Kidney (tissue), 13 donors: ENCODE measurements at regions not wholly inside any gene's neighbourhood (a gene's known extent, or its start where the extent isn't known, plus 50 kb on each side); places are given as distances from the start of the nearest gene placed in this dataset.

ENCODE experiments used
- DNase-seq, 5 donors: peaks; one replicate each; pipeline ENCODE4 v3.0.0-alpha.2; 2013 to 2020
- FAIRE-seq: peaks from 2 replicates; lab custom pipeline; 2012; peaks lifted over from hg19 to GRCh38; lab: Jason Lieb, UNC
- H3K27ac ChIP-seq, 2 donors: one replicate each; pipeline ENCODE4 v1.7.0; 2013; ENCODE audit warnings: low read depth in 2 of 2, low read length in 2 of 2, inconsistent platforms in 1 of 2
- H3K27me3 ChIP-seq: one replicate; pipeline ENCODE4 v1.7.1; 2013; ENCODE audit warnings: low read length, inconsistent platforms; ENCODE audit not compliant: control insufficient read depth, insufficient read depth
- H3K36me3 ChIP-seq, 3 donors: one replicate each; pipeline versions ENCODE4 v1.7.0 to v1.7.1; 2013; ENCODE audit warnings: low read length in 3 of 3, control low read depth in 1 of 3, inconsistent platforms in 1 of 3; ENCODE audit not compliant: insufficient read depth in 3 of 3, control insufficient read depth in 2 of 3
- H3K4me1 ChIP-seq, 3 donors: one replicate each; pipeline versions ENCODE4 v1.7.0 to v1.7.1; 2013; ENCODE audit warnings: low read length in 3 of 3, inconsistent platforms in 1 of 3, low read depth in 1 of 3; ENCODE audit not compliant: control insufficient read depth in 2 of 3, insufficient read depth in 2 of 3
- H3K4me3 ChIP-seq, 3 donors: one replicate each; pipeline versions ENCODE4 v1.7.0 to v1.8.1; 2013; ENCODE audit warnings: low read length in 3 of 3, control low read depth in 1 of 3, inconsistent platforms in 1 of 3
- H3K9ac ChIP-seq, 3 donors: one replicate each; pipeline versions ENCODE4 v1.7.0 to v1.7.1; 2013; ENCODE audit warnings: low read length in 3 of 3, control low read depth in 1 of 3, inconsistent platforms in 1 of 3
- H3K9me3 ChIP-seq, 3 donors: one replicate each; pipeline versions ENCODE4 v1.7.0 to v1.7.1; 2013; ENCODE audit warnings: low read length in 3 of 3, control low read depth in 1 of 3, inconsistent platforms in 1 of 3; ENCODE audit not compliant: control insufficient read depth in 2 of 3, insufficient read depth in 1 of 3
- CTCF ChIP-seq: IDR thresholded peaks from 3 replicates; pipeline ENCODE4 v1.5.1; 2012; ENCODE audit warnings: mild to moderate bottlenecking, moderate library complexity, borderline replicate concordance; ENCODE audit not compliant: insufficient read depth; ENCODE audit errors: extremely low read depth
- intact Hi-C: fragments of 100-400 bp; cut with DNase I; formaldehyde crosslinking; loops from one replicate; pipeline ENCODE4 v1.11.1; 2022
- donor health status: control.
- donor health status: control.
- donor health status: control.
- donor health status: control.
- donor health status: control.
- donor health status: DM: yes; HTN: yes; CAD: no.
- donor health status: Normal renal cell carcinoma (clear cell type).

GRCh38 chr9:89811356-89811755 is 206.5 kb downstream of the GADD45G start:
- no peaks in the 10 kb centered on the region for H3K27me3 ChIP-seq
- H3K9ac ChIP-seq = no peak overlapping the region
- intact Hi-C loops = no loop called here
- H3K36me3 ChIP-seq = no peaks in the 10 kb centered on the region
- H3K27ac ChIP-seq = no peak overlapping the region
- no peak for DNase-seq
- FAIRE-seq = no peak
- no peak overlapping the region for H3K4me3 ChIP-seq
- H3K4me1 ChIP-seq = peaks cover 0 to 3% (median 0%) of the 10 kb centered on the region in 3 donors
- H3K9me3 ChIP-seq = no peaks in the 10 kb centered on the region
- TF ChIP-seq CTCF = no peak

- Histone ChIP-seq H3K27ac (no peak overlapping the region), H3K9me3 (no peaks in the 10 kb centered on the region), H3K4me3 (no peak overlapping the region), H3K9ac (no peak overlapping the region), H3K27me3 (no peaks in the 10 kb centered on the region), H3K36me3 (no peaks in the 10 kb centered on the region), H3K4me1 (peaks cover 0 to 3% (median 0%) of the 10 kb centered on the region in 3 donors)
- FAIRE-seq (no peak), DNase-seq (no peak)
- TF ChIP-seq CTCF = no peak
- intact Hi-C loops = no loop called here
Observed at GRCh38 chr9:89811886-89812450, 207.2 kb downstream of the GADD45G start.

GRCh38 chr9:89812556-89813181 is 207.9 kb downstream of the GADD45G start:
- FAIRE-seq = no peak
- intact Hi-C loops = no loop called here
- no peak for TF ChIP-seq CTCF

More at GRCh38 chr9:89812556-89813181, 207.9 kb downstream of the GADD45G start:
- Histone ChIP-seq H3K27me3 (no peaks in the 10 kb centered on the region), H3K4me1 (peaks cover 0 to 3% (median 0%) of the 10 kb centered on the region in 3 donors), H3K27ac (no peak overlapping the region), H3K36me3 (no peaks in the 10 kb centered on the region), H3K9ac (no peak overlapping the region), H3K4me3 (no peak overlapping the region), H3K9me3 (no peaks in the 10 kb centered on the region)
- DNase-seq = no peak
